HepG2 (cell line): ENCODE measurements at regions not wholly inside any gene's neighbourhood (a gene's known extent, or its start where the extent isn't known, plus 50 kb on each side); places are given as distances from the start of the nearest gene placed in this dataset.

Source experiments
- ATF2 ChIP-seq: sonication (generic); formaldehyde crosslinking; IDR thresholded peaks from 2 replicates; pipeline ENCODE4 v1.4.0; 2020; ENCODE audit warnings: missing genetic modification reagents
- FOSL1 ChIP-seq: sonication (generic); formaldehyde crosslinking; IDR thresholded peaks from 2 replicates; pipeline ENCODE4 v1.9.0; 2021; ENCODE audit warnings: missing genetic modification reagents, borderline replicate concordance
- FOXA1 ChIP-seq, 2 experiments: fragments of 450-650 bp in 1 of 2; sonication (generic) in 1 of 2; formaldehyde crosslinking in 1 of 2; IDR thresholded peaks; 2 replicates each; pipeline versions ENCODE4 v1.4.0 to v1.6.1; 2016 to 2020; ENCODE audit warnings: missing genetic modification reagents in 1 of 2
- FOXA3 ChIP-seq: IDR thresholded peaks from 2 replicates; pipeline ENCODE4 v1.6.1; 2016; ENCODE audit warnings: missing genetic modification reagents, missing compliant biosample characterization
- FOXP4 ChIP-seq: sonication (generic); formaldehyde crosslinking; IDR thresholded peaks from 2 replicates; pipeline ENCODE4 v1.4.0; 2020; ENCODE audit warnings: missing genetic modification reagents
- GPBP1L1 ChIP-seq: sonication (generic); formaldehyde crosslinking; IDR thresholded peaks from 2 replicates; pipeline ENCODE4 v1.5.0; 2020; ENCODE audit warnings: mild to moderate bottlenecking, missing genetic modification reagents
- HCFC1 ChIP-seq: fragments of 150-350 bp; IDR thresholded peaks from 2 replicates; pipeline ENCODE4 v1.6.1; 2014; ENCODE audit warnings: low read depth, low read length
- IKZF4 ChIP-seq: sonication (generic); formaldehyde crosslinking; IDR thresholded peaks from 2 replicates; pipeline ENCODE4 v1.5.1; 2020; ENCODE audit warnings: borderline replicate concordance, mild to moderate bottlenecking, low read depth, missing genetic modification reagents; ENCODE audit errors: not compliant biosample characterization
- MEF2D ChIP-seq: sonication (generic); formaldehyde crosslinking; IDR thresholded peaks from 2 replicates; pipeline ENCODE4 v1.5.1; 2020; ENCODE audit warnings: mild to moderate bottlenecking, missing genetic modification reagents
- MIER3 ChIP-seq: IDR thresholded peaks from 2 replicates; pipeline ENCODE4 v1.6.1; 2016; ENCODE audit warnings: missing compliant biosample characterization, borderline replicate concordance
- NR3C1 ChIP-seq: sonication (generic); formaldehyde crosslinking; IDR thresholded peaks from 2 replicates; pipeline ENCODE4 v1.4.0; 2020; ENCODE audit warnings: missing genetic modification reagents
- POLR2A ChIP-seq, 2 experiments: IDR thresholded peaks; 2 replicates each; pipeline ENCODE4 v1.6.1; 2011; ENCODE audit warnings: low read depth in 2 of 2, low read length in 2 of 2, mild to moderate bottlenecking in 1 of 2, moderate library complexity in 1 of 2; ENCODE audit not compliant: insufficient read depth in 1 of 2
- RFX3 ChIP-seq: IDR thresholded peaks from 2 replicates; pipeline ENCODE4 v1.6.1; 2016; ENCODE audit warnings: missing biosample characterization, missing genetic modification reagents
- RXRB ChIP-seq: IDR thresholded peaks from 2 replicates; pipeline ENCODE4 v1.6.1; 2016; ENCODE audit warnings: borderline replicate concordance, missing genetic modification reagents, missing compliant biosample characterization
- SAP130 ChIP-seq: IDR thresholded peaks from 2 replicates; pipeline ENCODE4 v1.6.1; 2016; ENCODE audit warnings: low read depth
- STAT6 ChIP-seq: sonication (generic); formaldehyde crosslinking; IDR thresholded peaks from 2 replicates; pipeline ENCODE4 v1.4.0; 2020; ENCODE audit warnings: missing genetic modification reagents, mild to moderate bottlenecking, borderline replicate concordance
- TBX2 ChIP-seq: sonication (generic); formaldehyde crosslinking; IDR thresholded peaks from 2 replicates; pipeline ENCODE4 v1.5.0; 2020; ENCODE audit warnings: missing genetic modification reagents, mild to moderate bottlenecking, borderline replicate concordance
- YEATS4 ChIP-seq: sonication (generic); formaldehyde crosslinking; IDR thresholded peaks from 2 replicates; pipeline ENCODE4 v1.4.0; 2020; ENCODE audit warnings: missing genetic modification reagents, borderline replicate concordance
- YY1 ChIP-seq: IDR thresholded peaks from 2 replicates; pipeline ENCODE4 v1.6.1; 2011; ENCODE audit warnings: low read length, low read depth, moderate library complexity, mild to moderate bottlenecking; ENCODE audit not compliant: insufficient read depth, insufficient replicate concordance
- ZNF276 ChIP-seq: sonication (generic); formaldehyde crosslinking; IDR thresholded peaks from 2 replicates; pipeline ENCODE4 v1.4.0; 2020; ENCODE audit warnings: mild to moderate bottlenecking, low read depth, missing genetic modification reagents
- ZNF839 ChIP-seq: sonication (generic); formaldehyde crosslinking; IDR thresholded peaks from 2 replicates; pipeline ENCODE4 v1.4.0; 2020; ENCODE audit warnings: missing genetic modification reagents, mild to moderate bottlenecking, borderline replicate concordance
- ZSCAN30 ChIP-seq: sonication (generic); formaldehyde crosslinking; IDR thresholded peaks from 2 replicates; pipeline ENCODE4 v1.5.0; 2020; ENCODE audit warnings: mild to moderate bottlenecking, missing genetic modification reagents

- TF ChIP-seq IKZF4 (CRISPR knock-in tag) = no peak
- TF ChIP-seq ZNF276 (CRISPR knock-in tag) = no peak
- no peak for TF ChIP-seq GPBP1L1 (CRISPR knock-in tag)
- no peak; the same call in 1 of the 2 replicates for TF ChIP-seq YEATS4 (CRISPR knock-in tag)
- peak; percentile 54; the same call in 1 of the 2 replicates for TF ChIP-seq TBX2 (CRISPR knock-in tag)
- no peak for TF ChIP-seq FOSL1 (CRISPR knock-in tag)
- TF ChIP-seq ZSCAN30 (CRISPR knock-in tag) = no peak
- peak; percentile 11 for TF ChIP-seq YY1
- no peak for TF ChIP-seq FOXA1 (IDR thresholded peaks at IDR 0.05)
- peak; percentile 89 for TF ChIP-seq FOXA1 (CRISPR knock-in tag; IDR thresholded peaks at IDR 0.05)
- peak; percentile 49; the same call in 1 of the 2 replicates for TF ChIP-seq RFX3 (CRISPR knock-in tag)
- TF ChIP-seq MEF2D (CRISPR knock-in tag) = no peak
- TF ChIP-seq FOXA3 = peak; percentile 84
- no peak for TF ChIP-seq HCFC1
- no peak for TF ChIP-seq NR3C1
- 0 out of 4 replicates have a peak, but pooled peaks of 1 of the 2 experiments have one; percentile 30 for TF ChIP-seq POLR2A (IDR thresholded peaks at IDR 0.05; ENCODE audit: insufficient read depth in 1 of 2, low read depth in 2 of 2, low read length in 2 of 2)
- 0 out of 2 replicates have a peak, but pooled peaks have one; percentile 42 for TF ChIP-seq ATF2 (CRISPR knock-in tag)
- TF ChIP-seq STAT6 (CRISPR knock-in tag) = no peak
- TF ChIP-seq RXRB (CRISPR knock-in tag) = no peak
- peak; percentile 79 for TF ChIP-seq FOXP4 (CRISPR knock-in tag)
- no peak for TF ChIP-seq ZNF839
- TF ChIP-seq MIER3 (CRISPR knock-in tag) = peak; percentile 39; the same call in 1 of the 2 replicates
- TF ChIP-seq SAP130 (CRISPR knock-in tag) = peak; percentile 63
Measured at GRCh38 chr1:59071289-59071688, 225.6 kb upstream of the FGGY start (continued).
